Gastrocnemius medialis (tissue), 4 donors: ENCODE measurements at regions not wholly inside any gene's neighbourhood (a gene's known extent, or its start where the extent isn't known, plus 50 kb on each side); places are given as distances from the start of the nearest gene placed in this dataset.

Experiments used
- ATAC-seq, 2 donors: fragments of 150-250 bp; one replicate each; pipeline ENCODE4 v1.9.1; 2016
- DNase-seq, 2 donors: peaks; one replicate each; pipeline ENCODE4 v3.0.0-alpha.2; 2019
- H3K27ac ChIP-seq, 4 donors: fragments of 200-600 bp; sonication (generic); 1 replicate in 1 of 4; 2 replicates in 3 of 4; pipeline ENCODE4 v1.5.1; 2016 to 2018; ENCODE audit warnings: mild to moderate bottlenecking in 2 of 4, moderate library complexity in 1 of 4
- H3K27me3 ChIP-seq, 3 donors: fragments of 200-600 bp; sonication (generic) in 2 of 3; 1 replicate in 1 of 3; 2 replicates in 2 of 3; pipeline versions ENCODE4 v1.5.1 to v1.6.0; 2016 to 2019; ENCODE audit warnings: mild to moderate bottlenecking in 1 of 3, moderate library complexity in 1 of 3
- H3K36me3 ChIP-seq, 2 donors: fragments of 200-600 bp; sonication (generic) in 1 of 2; one replicate each; pipeline ENCODE4 v1.5.1; 2017 to 2018
- H3K4me1 ChIP-seq, 2 donors: fragments of 200-600 bp; sonication (generic) in 1 of 2; one replicate each; pipeline ENCODE4 v1.5.1; 2016 to 2017; ENCODE audit warnings: mild to moderate bottlenecking in 2 of 2
- H3K4me3 ChIP-seq, 4 donors: fragments of 200-600 bp; sonication (generic) in 3 of 4; 1 replicate in 1 of 4; 2 replicates in 3 of 4; pipeline ENCODE4 v1.5.1; 2016 to 2019; ENCODE audit warnings: mild to moderate bottlenecking in 2 of 4
- H3K9me3 ChIP-seq, 3 donors: fragments of 200-600 bp; sonication (generic) in 2 of 3; 1 replicate in 1 of 3; 2 replicates in 2 of 3; pipeline ENCODE4 v1.5.1; 2016 to 2019
- POLR2A ChIP-seq, 2 donors: fragments of 450-650 bp; IDR thresholded peaks; one replicate each; pipeline ENCODE4 v1.6.1; 2017; ENCODE audit warnings: antibody characterized with exemption in 2 of 2, mild to moderate bottlenecking in 2 of 2, moderate library complexity in 2 of 2
- in situ Hi-C, 4 donors: fragments of 200-750 bp; cut with MboI; loops; one replicate each; pipeline versions ENCODE4 v1.15.0 to v1.8.0; 2017; ENCODE audit warnings: low sequenced_read_pairs in 4 of 4
- intact Hi-C: fragments of 100-400 bp; cut with DNase I; formaldehyde crosslinking; loops from one replicate; pipeline ENCODE4 v1.15.1; 2023; ENCODE audit warnings: low total_unique reads
- TF ChIP-seq, protein P1 (sequence below), 5 experiments: fragments of 450-650 bp in 3 of 5; fragments of 200-600 bp in 2 of 5; sonication (generic) in 2 of 5; IDR thresholded peaks in 4 of 5; conservative IDR thresholded peaks in 1 of 5; 1 replicate in 4 of 5; 2 replicates in 1 of 5; pipeline ENCODE4 v1.5.1; 2016 to 2019; ENCODE audit warnings: antibody characterized with exemption in 5 of 5, mild to moderate bottlenecking in 3 of 5, moderate library complexity in 3 of 5

DNA sequence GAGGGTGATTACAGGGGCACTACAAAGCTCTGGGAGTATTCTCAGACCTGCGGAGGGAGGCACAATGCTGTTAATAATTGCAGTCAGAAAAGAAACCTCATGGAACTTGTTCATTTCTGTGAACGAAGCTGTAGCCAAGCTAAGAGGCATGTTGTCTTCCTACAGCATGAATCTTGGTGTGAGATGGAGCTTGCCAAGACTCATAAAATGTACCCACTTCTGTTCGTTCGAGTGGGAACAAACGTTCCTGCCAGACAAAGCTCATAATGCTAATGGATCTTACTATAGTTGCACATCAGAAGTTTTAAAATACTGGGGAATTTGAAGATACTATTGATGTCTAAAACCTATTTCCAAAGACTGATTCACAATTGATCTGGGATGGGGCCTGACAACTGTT lies 489.1 kb downstream of the ZEB2 start:
- TF ChIP-seq, protein P1, sequence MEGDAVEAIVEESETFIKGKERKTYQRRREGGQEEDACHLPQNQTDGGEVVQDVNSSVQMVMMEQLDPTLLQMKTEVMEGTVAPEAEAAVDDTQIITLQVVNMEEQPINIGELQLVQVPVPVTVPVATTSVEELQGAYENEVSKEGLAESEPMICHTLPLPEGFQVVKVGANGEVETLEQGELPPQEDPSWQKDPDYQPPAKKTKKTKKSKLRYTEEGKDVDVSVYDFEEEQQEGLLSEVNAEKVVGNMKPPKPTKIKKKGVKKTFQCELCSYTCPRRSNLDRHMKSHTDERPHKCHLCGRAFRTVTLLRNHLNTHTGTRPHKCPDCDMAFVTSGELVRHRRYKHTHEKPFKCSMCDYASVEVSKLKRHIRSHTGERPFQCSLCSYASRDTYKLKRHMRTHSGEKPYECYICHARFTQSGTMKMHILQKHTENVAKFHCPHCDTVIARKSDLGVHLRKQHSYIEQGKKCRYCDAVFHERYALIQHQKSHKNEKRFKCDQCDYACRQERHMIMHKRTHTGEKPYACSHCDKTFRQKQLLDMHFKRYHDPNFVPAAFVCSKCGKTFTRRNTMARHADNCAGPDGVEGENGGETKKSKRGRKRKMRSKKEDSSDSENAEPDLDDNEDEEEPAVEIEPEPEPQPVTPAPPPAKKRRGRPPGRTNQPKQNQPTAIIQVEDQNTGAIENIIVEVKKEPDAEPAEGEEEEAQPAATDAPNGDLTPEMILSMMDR (IDR thresholded peaks at IDR 0.05 in 4 of 5, conservative IDR thresholded peaks at IDR 0.05 in 1 of 5) = no peak
- TF ChIP-seq POLR2A (IDR thresholded peaks at IDR 0.05) = no peak
- no peak overlapping the region for H3K4me3 ChIP-seq
- H3K36me3 ChIP-seq = no peaks in the 10 kb centered on the region
- H3K27me3 ChIP-seq = no peaks in the 10 kb centered on the region
- no peak overlapping the region for H3K27ac ChIP-seq
- no peaks in the 10 kb centered on the region for H3K4me1 ChIP-seq
- in situ Hi-C loops = no loop called here
- ATAC-seq = no peak
- H3K9me3 ChIP-seq = no peaks in the 10 kb centered on the region
- DNase-seq = no peak
- intact Hi-C loops = no loop called here

DNA sequence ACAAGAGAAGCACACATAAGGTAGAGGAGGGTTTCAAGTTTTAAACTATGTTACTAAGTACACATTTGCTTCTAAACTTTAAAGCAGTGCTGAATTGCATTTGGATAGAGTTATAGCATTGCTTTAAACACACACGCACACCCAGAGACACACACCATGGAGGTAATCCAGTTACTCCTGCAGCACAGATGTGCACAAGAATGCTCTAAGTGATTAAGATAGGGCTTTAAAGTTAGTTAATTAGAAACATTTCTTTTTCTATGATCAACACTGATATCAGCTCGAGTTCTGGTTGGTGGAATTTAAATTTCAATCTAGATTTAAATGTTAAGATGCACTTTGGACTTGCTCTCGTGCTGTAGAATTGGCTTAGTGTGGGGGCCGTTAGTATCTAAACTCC lies 492.3 kb downstream of the ZEB2 start:
- ATAC-seq (no peak), DNase-seq (no peak)
- H3K4me1 ChIP-seq = no peaks in the 10 kb centered on the region
- H3K36me3 ChIP-seq = no peaks in the 10 kb centered on the region
- no peak for TF ChIP-seq POLR2A (IDR thresholded peaks at IDR 0.05)
- TF ChIP-seq, protein P1 (IDR thresholded peaks at IDR 0.05 in 4 of 5, conservative IDR thresholded peaks at IDR 0.05 in 1 of 5) = no peak
- no peaks in the 10 kb centered on the region for H3K9me3 ChIP-seq
- in situ Hi-C loops (no loop called here), intact Hi-C loops (no loop called here)
- no peak overlapping the region for H3K27ac ChIP-seq
- no peaks in the 10 kb centered on the region for H3K27me3 ChIP-seq
- H3K4me3 ChIP-seq = no peak overlapping the region

DNA sequence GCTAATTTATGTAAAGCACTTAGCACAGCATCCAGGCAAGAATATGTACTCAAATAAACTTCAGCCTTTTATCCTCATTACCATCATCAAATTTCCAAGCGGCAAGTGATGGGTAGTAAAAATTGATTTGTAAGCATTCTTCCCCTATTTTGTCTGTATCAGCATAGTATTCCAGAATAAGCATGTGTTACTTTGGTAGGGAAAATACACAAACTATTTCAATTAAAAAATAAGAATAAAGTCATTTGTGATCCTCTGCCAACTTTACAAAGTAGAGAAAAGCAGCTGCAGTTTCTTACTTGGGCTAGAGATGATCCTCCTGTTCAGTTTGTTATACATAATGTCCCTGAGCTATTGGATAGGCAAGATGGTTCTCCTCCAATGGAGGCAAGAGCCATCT lies 493.2 kb downstream of the ZEB2 start:
- no peaks in the 10 kb centered on the region for H3K9me3 ChIP-seq
- no peaks in the 10 kb centered on the region for H3K36me3 ChIP-seq
- no peak overlapping the region for H3K4me3 ChIP-seq
- no peak overlapping the region for H3K27ac ChIP-seq
- no peak for ATAC-seq
- in situ Hi-C loops (no loop called here), intact Hi-C loops (no loop called here)
- DNase-seq = no peak
- TF ChIP-seq, protein P1 (IDR thresholded peaks at IDR 0.05 in 4 of 5, conservative IDR thresholded peaks at IDR 0.05 in 1 of 5) = no peak
- no peaks in the 10 kb centered on the region for H3K4me1 ChIP-seq
- no peaks in the 10 kb centered on the region for H3K27me3 ChIP-seq

DNA sequence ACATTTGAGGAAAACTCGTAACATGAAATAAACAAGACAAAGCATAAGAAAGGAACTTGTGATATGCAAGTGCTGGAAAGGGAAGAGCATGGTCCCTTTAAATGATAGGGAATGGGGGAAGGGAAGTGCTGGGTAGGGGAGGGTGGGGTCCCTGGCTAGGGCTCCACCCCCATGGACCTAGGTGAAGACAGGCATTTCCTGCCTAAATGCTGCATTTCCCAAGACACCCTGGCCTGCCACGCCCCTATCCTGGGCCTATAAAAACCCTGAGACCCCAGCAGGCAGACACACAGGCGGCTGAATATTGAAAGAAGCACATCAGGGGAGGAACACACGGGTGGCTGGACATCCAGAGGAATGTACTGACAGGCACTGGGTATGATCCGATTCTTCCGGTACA lies 499.9 kb downstream of the ZEB2 start:
- Histone ChIP-seq H3K4me3 (no peak overlapping the region), H3K36me3 (no peaks in the 10 kb centered on the region), H3K4me1 (no peaks in the 10 kb centered on the region), H3K27ac (no peak overlapping the region), H3K9me3 (no peaks in the 10 kb centered on the region), H3K27me3 (no peaks in the 10 kb centered on the region)
- ATAC-seq (no peak), DNase-seq (no peak)
- in situ Hi-C loops = no loop called here
- intact Hi-C loops = no loop called here
- TF ChIP-seq POLR2A (IDR thresholded peaks at IDR 0.05) = no peak
- TF ChIP-seq, protein P1 (IDR thresholded peaks at IDR 0.05 in 4 of 5, conservative IDR thresholded peaks at IDR 0.05 in 1 of 5) = no peak

DNA sequence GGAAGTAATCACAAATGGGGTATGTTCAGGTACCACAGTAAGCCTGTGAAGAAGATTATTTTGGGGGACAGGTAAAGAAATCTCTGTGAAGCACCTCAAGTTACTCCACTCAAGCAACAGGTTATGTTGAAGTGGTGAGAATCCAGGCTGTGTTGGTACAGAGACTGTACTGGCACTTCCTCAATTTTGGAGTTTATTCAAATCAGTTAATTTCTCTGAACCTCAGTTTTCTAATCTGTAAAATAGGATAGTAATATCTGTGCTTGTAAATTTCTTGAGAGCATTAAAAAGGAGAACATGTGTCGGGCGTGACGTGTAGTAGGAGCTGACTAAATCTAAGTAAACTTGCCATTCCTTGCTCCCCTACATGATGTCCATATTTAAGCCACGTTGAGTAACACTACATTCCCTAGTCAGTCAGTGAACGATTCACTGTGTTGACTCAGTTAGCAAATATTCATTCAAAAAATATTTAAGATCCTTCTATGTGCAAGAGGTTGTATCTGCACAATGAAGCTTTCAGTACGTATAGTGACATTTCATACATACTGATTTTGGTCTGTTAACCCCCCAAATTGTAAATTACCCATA lies 504.2 kb downstream of the ZEB2 start:
- intact Hi-C loops (no loop called here), in situ Hi-C loops (no loop called here)
- TF ChIP-seq POLR2A (IDR thresholded peaks at IDR 0.05) = no peak
- TF ChIP-seq, protein P1 (IDR thresholded peaks at IDR 0.05 in 4 of 5, conservative IDR thresholded peaks at IDR 0.05 in 1 of 5) = no peak
- H3K4me3 ChIP-seq = no peak overlapping the region
- no peaks in the 10 kb centered on the region for H3K4me1 ChIP-seq
- DNase-seq = no peak
- no peak overlapping the region for H3K27ac ChIP-seq
- ATAC-seq = no peak
- H3K36me3 ChIP-seq = no peaks in the 10 kb centered on the region
- no peaks in the 10 kb centered on the region for H3K9me3 ChIP-seq
- H3K27me3 ChIP-seq = no peaks in the 10 kb centered on the region
